ENCODE measurements at regions not wholly inside any gene's neighbourhood (a gene's known extent, or its start where the extent isn't known, plus 50 kb on each side); places are given as distances from the start of the nearest gene placed in this dataset.

GRCh38 chr1:112783059-112783458 is 67.9 kb upstream of the PPM1J start:
- H3K27ac Mint-ChIP-seq, result no peak overlapping the region
- H3K4me3 Mint-ChIP-seq, result no peak overlapping the region
- H3K4me1 Mint-ChIP-seq (ENCODE audit: low read depth), result no peaks in the 10 kb centered on the region
- peaks cover 5% of the 10 kb centered on the region for H3K27me3 Mint-ChIP-seq (ENCODE audit: low read depth)
- no peak for DNase-seq (ENCODE audit: low spot score)
- no peaks in the 10 kb centered on the region for H3K36me3 Mint-ChIP-seq (ENCODE audit: low read depth)
- no peaks in the 10 kb centered on the region for H3K9me3 Mint-ChIP-seq

DNA sequence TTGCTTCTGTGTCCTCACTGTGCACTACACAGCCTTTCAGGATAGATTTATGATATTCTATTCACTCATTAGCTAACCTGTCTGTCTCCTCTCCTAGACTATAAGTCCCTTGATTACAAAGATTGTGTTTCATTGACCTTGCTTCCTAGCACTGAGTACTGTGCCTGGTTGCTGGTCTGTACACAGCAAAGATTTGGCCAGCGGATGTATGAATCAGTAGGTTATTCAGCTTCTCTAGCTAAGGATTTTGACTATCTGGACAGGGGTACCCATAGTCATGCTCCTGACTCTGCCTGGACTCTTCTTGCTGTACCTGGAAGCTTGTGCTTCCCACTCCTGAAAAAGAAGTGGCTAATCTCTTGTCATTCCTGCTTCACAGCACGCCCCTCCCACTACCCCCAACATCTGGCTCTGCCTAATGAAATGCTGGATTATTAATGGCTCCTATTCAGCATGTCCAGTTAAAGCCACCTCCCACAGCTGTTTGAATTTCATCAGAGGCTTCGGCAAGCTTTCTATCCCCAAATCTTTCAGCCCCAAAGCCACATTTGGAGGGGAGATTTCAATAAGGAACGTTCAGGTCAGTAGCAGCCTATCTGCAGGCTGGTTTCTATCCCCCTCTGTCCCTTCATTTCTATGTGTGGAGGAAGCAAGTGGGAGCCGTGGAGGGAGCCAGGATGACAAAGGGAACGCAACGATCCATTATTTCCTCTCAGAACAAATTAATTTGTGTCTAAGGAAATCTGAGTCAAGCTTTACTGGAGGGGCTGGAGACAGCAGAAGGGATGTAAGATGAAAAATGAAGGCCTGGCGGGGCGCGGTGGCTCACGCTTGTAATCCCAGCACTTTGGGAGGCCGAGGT is 64.8 kb upstream of the PPM1J start:
- Mint-ChIP-seq H3K27me3 (ENCODE audit: low read depth) (peaks cover 5% of the 10 kb centered on the region), H3K4me1 (ENCODE audit: low read depth) (no peaks in the 10 kb centered on the region), H3K27ac (no peak overlapping the region), H3K9me3 (no peaks in the 10 kb centered on the region), H3K36me3 (ENCODE audit: low read depth) (no peaks in the 10 kb centered on the region), H3K4me3 (no peak overlapping the region)
- DNase-seq (ENCODE audit: low spot score), result no peak

DNA sequence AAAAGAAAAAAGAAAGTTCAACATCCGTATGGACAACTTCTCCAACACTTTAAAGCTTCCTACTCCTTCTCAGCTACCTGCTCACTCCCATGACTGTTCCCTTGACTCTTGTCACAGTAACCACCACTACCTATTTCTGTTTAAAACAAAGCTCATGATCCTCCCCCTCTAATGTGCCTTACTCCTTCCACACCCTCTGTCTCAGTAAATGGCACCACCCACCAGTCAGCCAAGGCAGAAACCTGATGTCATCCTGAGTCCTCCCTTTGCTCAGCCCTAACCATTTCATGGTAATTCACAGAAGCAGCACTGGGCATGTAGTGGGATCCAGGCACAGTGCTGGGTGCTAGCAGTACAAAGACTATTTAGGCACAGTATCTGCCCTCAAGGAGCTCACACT is 63.0 kb upstream of the PPM1J start:
- no peak overlapping the region for H3K4me3 Mint-ChIP-seq
- H3K36me3 Mint-ChIP-seq (ENCODE audit: low read depth), result no peaks in the 10 kb centered on the region
- no peaks in the 10 kb centered on the region for H3K9me3 Mint-ChIP-seq
- no peaks in the 10 kb centered on the region for H3K4me1 Mint-ChIP-seq (ENCODE audit: low read depth)
- peaks cover 5% of the 10 kb centered on the region for H3K27me3 Mint-ChIP-seq (ENCODE audit: low read depth)
- no peak for DNase-seq (ENCODE audit: low spot score)
- H3K27ac Mint-ChIP-seq, result no peak overlapping the region

GRCh38 chr1:112776688-112777087 is 61.6 kb upstream of the PPM1J start:
- Mint-ChIP-seq H3K9me3 (no peaks in the 10 kb centered on the region), H3K4me1 (ENCODE audit: low read depth) (no peaks in the 10 kb centered on the region), H3K27ac (no peak overlapping the region), H3K4me3 (no peak overlapping the region), H3K27me3 (ENCODE audit: low read depth) (peaks cover 13% of the 10 kb centered on the region), H3K36me3 (ENCODE audit: low read depth) (no peaks in the 10 kb centered on the region)
- DNase-seq (ENCODE audit: low spot score), result no peak

DNA sequence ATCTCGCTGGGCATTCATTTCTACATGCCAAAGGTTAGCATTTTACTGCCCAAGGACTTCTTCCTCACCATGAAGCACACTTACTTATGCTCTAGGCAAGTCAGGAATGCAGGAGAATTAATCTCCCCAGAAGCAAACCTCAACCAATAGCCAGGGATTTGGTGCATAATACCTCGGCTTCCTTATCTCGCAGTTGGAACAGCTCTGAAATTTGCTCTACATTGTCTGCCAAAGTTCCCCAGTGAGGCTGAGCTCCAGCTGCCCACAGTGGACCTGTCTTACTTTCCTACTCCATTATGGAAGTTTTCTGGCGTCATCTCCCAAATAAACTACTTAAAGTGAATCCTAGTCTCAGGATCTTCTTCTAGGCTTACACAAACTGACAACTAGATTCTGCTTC is 57.6 kb upstream of the PPM1J start:
- H3K4me3 Mint-ChIP-seq, result no peak overlapping the region
- H3K4me1 Mint-ChIP-seq (ENCODE audit: low read depth), result peaks cover 6% of the 10 kb centered on the region
- DNase-seq (ENCODE audit: low spot score), result no peak
- no peak overlapping the region for H3K27ac Mint-ChIP-seq
- no peaks in the 10 kb centered on the region for H3K36me3 Mint-ChIP-seq (ENCODE audit: low read depth)
- H3K9me3 Mint-ChIP-seq, result no peaks in the 10 kb centered on the region
- peaks cover 26% of the 10 kb centered on the region for H3K27me3 Mint-ChIP-seq (ENCODE audit: low read depth)

- Mint-ChIP-seq H3K4me3 (no peak overlapping the region), H3K4me1 (ENCODE audit: low read depth) (peaks cover 6% of the 10 kb centered on the region), H3K27me3 (ENCODE audit: low read depth) (peaks cover 30% of the 10 kb centered on the region), H3K27ac (no peak overlapping the region), H3K36me3 (ENCODE audit: low read depth) (no peaks in the 10 kb centered on the region), H3K9me3 (no peaks in the 10 kb centered on the region)
- DNase-seq (ENCODE audit: low spot score), result no peak
Observed at GRCh38 chr1:112770724-112771123, 55.6 kb upstream of the PPM1J start.

- DNase-seq (ENCODE audit: low spot score), result no peak
- Mint-ChIP-seq H3K27ac (no peak overlapping the region), H3K4me1 (ENCODE audit: low read depth) (peaks cover 6% of the 10 kb centered on the region), H3K9me3 (no peaks in the 10 kb centered on the region), H3K4me3 (no peak overlapping the region), H3K36me3 (ENCODE audit: low read depth) (no peaks in the 10 kb centered on the region), H3K27me3 (ENCODE audit: low read depth) (peaks cover 30% of the 10 kb centered on the region)
Observed at GRCh38 chr1:112769611-112770010, 54.5 kb upstream of the PPM1J start.

DNA sequence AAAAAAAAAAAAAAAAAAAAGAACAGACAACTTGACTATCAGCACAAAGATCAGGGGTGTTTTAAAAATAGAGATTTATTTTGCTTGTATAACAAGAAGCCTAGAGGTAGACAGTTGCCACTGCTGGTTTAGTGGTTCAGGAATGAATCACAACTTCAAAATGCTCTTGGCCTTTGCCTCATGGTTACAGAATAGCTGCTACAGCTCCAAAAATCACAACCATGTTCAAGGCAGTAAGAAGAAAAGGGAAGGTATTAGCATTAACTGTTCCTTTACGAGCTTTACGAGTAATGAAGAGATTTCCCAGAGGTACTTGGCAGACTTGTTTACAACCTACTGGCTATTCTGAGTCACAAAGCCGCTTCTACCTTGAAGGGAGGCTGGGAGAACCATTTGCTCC is 52.5 kb upstream of the PPM1J start:
- H3K36me3 Mint-ChIP-seq (ENCODE audit: low read depth), result no peaks in the 10 kb centered on the region
- H3K9me3 Mint-ChIP-seq, result no peaks in the 10 kb centered on the region
- H3K27ac Mint-ChIP-seq, result no peak overlapping the region
- H3K4me1 Mint-ChIP-seq (ENCODE audit: low read depth), result peaks cover 6% of the 10 kb centered on the region
- no peak for DNase-seq (ENCODE audit: low spot score)
- no peak overlapping the region for H3K4me3 Mint-ChIP-seq
- H3K27me3 Mint-ChIP-seq (ENCODE audit: low read depth), result peaks cover 26% of the 10 kb centered on the region

Data from T-helper 2 cell treated with Interferon-gamma antibody and Interleukin-4, amounts not matched to agents 5 μg/mL and 100 μg/mL, for 36 hours (primary cell).